NCI-H82 treated with DMSO at 0.1 percent for 48 hours (cell line): ENCODE measurements at regions not wholly inside any gene's neighbourhood (a gene's known extent, or its start where the extent isn't known, plus 50 kb on each side); places are given as distances from the start of the nearest gene placed in this dataset.

Source experiments
- DNase-seq: peaks from one replicate; lab custom pipeline; 2025; ENCODE audit not compliant: unreplicated experiment; lab: John Stamatoyannopoulos, UW

DNA sequence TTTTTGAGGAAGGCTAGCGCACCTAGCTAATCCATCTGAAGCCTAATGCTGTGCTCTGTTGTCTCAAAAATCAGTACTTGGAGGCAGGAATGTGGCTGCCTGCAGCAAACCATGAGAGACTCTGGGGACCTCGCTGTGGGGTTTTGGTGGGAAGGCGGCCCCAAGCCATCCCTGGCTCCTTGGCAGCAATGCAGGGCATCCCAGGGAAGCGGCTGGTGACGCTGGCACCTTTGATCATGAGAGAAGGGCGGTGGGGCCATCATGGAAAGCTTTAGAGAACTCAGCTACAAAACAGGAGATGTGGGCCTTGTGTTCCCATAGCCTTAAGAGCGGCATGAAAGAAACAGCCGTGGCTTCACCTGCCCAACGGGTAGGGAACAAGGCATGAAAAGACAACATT is 101.1 kb upstream of the SFSWAP start:
- no peak for DNase-seq

- no peak for DNase-seq
These were observed 100.7 kb upstream of the SFSWAP start for GRCh38 chr12:131610181-131610580.

DNA sequence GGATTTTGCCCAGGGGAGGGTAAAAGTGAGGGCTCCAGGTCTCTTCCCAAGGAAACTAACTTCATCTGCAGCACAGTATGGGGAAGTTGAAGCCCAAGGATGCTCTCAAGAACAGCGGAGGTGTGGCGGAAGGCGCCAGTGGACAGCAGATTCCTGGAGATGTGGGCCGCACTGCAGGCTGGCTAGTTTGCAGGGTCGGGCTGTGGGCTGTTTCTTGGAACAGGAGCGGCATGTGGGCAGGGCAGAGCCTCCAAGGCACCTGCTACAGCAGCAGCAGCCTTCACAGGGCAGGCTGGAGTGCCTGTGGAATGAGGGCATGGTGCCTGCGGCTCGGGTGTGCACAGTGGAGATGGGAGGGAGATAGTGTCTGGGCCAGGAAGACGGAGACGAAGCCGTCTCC is 100.0 kb upstream of the SFSWAP start:
- no peak for DNase-seq

DNA sequence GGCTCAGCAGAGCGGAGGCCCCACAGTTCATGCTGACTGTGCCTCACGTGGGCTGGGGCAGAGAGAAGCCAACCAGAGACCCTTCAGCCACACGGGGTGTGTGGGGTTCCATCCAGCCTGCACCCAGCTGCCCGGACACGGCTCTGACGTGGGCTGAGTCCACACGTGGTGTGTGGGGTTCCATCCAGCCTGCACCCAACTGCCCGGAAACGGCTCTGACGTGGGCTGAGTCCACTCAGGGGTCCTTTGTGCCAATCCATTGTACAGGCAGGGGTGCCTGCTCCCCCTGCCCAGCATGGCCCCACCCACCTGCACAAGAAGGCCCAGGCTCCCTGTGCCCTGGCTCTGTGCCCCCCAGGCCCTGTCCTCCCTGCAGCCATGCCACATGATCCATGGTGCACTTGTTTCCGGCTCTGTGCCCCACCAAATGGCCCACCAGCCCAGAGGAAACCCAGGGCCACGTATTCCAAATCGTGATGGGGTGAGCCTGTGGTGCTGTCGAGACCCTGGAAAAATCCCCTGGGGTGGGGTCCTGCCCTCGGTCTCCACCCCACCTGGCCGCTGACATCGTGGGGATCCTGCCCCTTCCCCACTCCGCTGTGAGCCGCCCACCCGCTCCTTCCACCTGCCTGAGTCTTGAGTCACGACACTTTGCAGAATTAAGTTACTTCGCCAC is 99.3 kb upstream of the SFSWAP start:
- DNase-seq: no peak

DNA sequence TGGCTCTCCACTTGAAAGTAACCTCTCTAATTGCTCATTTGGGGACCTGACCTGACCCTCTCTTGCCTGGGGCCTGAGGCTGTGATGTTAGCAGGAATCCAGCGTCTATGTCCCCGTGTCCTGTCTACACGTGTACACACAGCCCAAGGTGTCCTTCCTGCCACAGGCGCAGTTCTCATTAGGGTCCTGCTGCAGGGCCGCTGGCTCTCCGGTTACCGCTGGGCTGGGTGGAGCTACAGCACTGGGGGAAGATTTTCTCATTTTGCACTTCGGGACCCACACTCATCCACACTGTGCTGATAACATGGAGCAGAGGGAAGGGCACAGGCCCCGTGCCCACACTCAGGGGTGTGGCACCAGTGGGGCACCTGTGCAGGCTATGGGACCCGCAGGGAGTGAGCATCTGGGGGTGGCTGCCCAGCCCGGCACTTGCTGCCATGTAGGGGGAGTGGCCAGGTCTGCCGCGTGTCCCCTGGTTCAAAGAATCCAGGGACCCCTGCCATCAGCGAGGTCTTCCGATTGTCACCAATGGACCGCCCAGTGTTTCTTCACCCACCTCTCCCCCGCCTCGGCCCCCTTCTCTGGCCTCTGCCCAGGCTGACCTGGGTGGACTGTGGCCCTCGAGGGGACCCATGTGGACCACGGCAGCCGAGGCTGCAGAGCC is 98.7 kb upstream of the SFSWAP start:
- no peak for DNase-seq

DNA sequence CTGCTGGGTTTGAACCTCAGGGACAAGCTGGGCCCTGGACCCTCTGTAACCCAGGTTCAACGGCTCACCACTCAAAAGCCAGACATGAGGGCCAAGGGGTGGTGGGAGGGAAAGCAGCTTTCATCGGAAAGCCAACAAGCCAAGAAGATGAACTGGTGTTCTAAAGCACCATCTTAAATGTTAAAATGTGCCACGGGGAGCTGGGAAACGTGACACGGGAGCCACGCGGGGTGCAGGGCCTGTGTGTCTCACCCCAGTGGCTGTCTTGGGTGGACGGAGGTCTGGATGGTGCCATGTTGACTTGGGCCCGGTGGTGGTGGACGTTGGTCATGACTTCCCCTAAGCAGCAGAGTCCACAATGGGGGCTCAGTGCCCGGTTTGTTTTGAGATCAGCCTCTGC is 97.7 kb upstream of the SFSWAP start:
- DNase-seq: no peak

- DNase-seq: no peak
These were observed 97.2 kb upstream of the SFSWAP start for GRCh38 chr12:131613678-131614077.

- no peak for DNase-seq
These were observed 95.4 kb upstream of the SFSWAP start for GRCh38 chr12:131615326-131616042.

DNA sequence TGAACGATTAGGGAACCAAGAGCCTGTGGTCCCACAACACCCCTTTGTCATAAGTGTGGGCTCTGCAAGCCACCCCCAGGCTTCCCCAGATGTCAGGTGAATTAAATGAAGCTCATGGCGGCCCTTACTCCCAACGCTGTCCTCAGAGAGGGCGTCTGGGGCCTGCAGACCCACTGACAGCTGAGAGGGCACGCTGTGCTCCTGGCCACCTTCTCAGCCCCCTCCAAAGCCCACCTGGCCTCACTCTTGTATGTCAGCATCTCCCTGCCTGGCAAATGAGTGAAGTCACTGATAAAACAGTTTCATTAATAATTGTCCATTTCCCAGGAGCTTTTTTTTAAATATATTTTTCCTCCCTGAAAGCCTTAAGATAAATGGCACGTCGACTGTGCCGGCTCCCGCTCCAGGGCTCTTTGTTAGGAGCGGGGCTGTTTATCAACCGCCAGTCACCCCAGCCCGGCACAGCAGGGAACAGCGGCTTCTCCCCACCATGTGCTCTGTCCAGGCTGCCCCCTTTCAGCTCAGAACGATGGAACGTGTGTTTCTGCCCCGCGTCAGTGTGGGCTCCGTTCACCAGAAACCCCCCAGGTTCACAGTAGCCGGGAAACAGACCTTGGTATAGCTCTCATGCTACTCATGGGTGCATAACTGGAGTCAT is 94.7 kb upstream of the SFSWAP start:
- no peak for DNase-seq

- DNase-seq: no peak
These were observed 94.2 kb upstream of the SFSWAP start for GRCh38 chr12:131616738-131617137.

DNA sequence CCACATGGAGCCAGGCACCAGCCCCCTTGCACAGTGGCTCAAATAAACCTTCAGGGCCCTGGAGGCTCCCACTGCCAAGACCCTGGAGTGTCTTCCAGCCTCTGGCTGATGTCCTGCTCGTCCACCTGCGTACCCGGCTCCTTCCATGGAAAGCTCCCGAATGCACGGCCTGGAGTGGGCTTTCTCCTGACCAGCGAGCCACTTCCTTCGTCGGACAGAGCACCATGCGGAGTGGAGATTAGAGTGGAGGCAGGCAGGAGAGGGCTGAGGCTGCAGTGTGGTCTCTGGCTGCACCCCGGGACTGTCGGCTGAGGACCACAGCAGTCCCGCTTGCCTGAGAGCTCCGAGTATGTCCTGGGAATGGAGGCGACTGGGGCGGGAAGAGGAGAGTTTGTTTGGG is 93.7 kb upstream of the SFSWAP start:
- DNase-seq: no peak

DNA sequence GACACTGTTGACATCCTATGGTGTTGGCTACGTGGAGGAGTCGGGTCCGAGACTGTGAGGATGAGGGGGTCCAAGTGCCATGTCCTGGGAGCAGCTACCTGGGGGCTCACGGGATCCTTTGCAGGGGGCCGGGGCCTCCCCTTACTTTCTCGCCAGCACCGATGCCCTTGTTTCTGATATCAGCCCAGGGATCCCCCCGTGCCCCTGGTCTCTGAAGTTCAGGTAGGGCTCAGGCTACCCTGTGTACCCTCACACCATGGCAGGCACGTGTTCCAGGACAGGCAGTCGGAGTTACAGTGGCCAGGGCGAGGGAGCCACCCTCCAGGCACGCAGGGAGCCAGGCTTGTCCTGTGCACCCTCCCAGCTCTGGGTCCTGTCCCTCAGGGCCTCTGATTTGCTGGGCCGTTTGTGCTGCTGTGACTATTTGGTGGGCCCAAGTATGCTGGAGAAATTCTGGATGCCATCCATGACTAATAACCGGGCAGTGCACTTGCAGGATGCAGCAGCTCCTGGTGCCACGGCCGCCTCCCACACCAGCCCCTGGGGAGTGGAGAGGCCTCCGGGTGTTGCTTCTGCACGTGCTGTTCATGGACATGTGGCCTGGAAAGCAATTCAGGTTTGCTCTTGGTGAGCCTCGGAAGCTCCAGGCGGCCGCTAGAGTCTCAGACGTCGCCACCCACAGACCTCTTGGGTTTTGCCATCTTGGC is 93.1 kb upstream of the SFSWAP start:
- DNase-seq: no peak

- no peak for DNase-seq
These were observed 92.6 kb upstream of the SFSWAP start for GRCh38 chr12:131618303-131618658.

- no peak for DNase-seq
These were observed 92.2 kb upstream of the SFSWAP start for GRCh38 chr12:131618701-131619100.

- DNase-seq: no peak
These were observed 91.7 kb upstream of the SFSWAP start for GRCh38 chr12:131619106-131619642.

DNA sequence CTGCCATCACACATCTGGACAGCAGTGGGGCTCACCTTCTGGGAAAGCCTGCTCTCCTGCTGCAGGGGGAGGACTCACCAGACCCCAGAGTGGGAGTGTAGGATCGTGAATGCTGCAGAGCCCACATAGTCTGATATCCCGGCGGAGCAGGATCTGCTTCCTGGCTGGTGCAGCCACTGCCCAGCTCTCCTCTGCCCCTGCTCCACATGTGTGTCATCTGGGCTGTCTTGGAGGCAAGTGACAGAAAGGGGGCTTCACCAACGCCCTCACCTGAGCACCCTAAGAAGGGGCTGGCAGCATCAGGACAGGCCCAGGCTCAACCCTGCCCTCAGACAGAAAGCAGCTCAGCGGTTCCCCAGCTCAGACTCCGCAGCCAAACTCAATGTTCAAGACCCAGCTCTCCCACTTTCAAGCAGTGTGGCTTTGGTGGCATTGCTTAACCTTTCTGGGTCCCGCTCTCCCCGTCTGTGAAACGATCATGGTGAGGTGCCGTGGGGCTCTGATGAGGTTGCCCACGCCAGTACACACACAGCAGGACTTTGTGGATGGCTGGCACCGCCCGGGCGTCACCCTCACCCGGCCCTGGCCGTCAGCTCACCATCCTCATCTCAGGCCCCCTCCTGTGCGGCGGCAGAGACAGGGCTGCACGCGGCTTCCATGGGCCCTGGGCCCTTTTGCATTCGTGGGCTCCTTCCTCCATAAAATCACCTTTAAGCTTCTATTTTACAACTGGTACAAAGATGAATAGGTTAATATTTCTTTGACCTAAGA is 91.0 kb upstream of the SFSWAP start:
- no peak for DNase-seq

- no peak for DNase-seq
These were observed 90.4 kb upstream of the SFSWAP start for GRCh38 chr12:131620520-131620919.

DNA sequence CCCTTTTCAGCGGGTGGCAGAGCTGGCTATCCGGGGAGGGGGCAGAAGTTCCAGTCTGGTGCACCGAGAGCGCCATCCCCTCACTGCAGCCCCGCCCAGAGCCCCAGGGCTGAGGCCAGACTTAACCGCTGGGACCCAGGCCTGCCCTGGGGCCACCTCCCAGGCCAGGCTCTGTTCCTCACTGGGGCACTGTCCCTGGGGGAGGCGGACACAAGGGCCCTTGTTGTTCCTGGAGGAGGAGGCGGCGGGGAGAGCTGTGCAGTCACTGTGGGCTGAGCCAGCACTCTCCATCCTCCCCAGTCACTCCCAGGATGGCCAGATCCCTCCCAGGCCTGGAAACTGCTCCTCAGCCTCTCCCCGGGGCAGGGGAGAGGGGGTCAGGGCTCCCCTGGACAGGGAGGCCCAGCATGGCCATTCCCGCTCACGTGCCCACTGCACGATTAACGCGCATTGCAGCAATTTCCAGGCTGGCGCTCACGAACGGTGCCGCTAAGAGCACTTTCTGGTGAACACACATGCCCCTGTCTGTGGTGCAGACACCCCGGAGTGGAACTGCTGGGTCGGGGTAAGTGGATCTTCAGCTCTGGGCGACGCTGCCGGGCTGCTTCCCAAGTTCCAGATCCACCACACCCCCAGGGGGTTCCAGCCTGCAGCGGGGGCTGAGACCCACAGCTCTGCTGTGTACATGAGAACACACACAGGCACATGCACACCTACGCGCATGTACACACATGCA is 89.8 kb upstream of the SFSWAP start:
- no peak for DNase-seq

- DNase-seq: no peak
These were observed 89.0 kb upstream of the SFSWAP start for GRCh38 chr12:131621701-131622421.
